NCI-H2081 (cell line): ENCODE measurements at regions not wholly inside any gene's neighbourhood (a gene's known extent, or its start where the extent isn't known, plus 50 kb on each side); places are given as distances from the start of the nearest gene placed in this dataset.

Experiments used
- DNase-seq, 2 experiments: peaks; one replicate each; lab custom pipeline; 2025; lab: John Stamatoyannopoulos, UW

DNA sequence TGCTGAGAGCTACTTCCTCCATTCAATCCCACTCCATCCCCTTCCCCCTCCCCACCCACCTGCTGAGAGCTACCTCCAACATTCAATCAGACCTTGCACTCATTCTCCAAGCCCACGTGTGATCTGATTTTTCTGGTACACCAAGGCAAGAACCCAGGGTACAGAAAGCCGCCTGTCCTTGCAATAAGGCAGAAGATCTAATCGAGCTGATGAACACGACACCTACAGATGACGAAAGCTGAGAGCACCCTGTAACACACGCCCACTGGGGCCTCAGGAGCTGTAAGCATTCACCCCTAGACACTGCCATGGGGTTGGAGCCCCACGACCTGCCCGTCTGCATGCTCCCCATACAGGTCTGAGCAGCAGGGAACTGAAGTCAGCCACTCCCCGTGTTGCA is 58.3 kb downstream of the TRIML1 start:
- DNase-seq, result no peak

GRCh38 chr4:188198982-188199792 is 59.9 kb downstream of the TRIML1 start:
- DNase-seq, result no peak

- DNase-seq, result no peak
Observed at GRCh38 chr4:188201851-188202250, 62.6 kb downstream of the TRIML1 start.

- DNase-seq, result no peak
Observed at GRCh38 chr4:188206783-188207182, 67.5 kb downstream of the TRIML1 start.

DNA sequence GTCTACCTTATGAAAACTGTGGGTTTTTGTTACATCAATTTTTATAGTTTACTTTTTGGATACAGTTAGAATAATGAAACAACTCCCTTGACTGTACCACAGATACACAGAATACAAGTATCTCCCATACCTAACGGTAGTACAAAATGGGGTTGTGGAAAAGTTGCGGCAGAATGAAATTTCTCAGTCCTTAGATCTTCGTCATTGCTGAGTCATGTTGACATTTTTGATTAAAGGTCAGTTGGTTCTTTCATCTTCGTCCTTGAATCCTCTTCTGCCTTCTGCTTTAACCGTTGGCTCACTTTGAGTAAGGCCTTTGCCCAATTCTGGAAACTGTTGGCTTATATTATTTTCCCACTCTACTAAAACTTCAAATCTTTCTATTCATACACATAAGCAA is 75.6 kb downstream of the TRIML1 start:
- no peak for DNase-seq

- DNase-seq, result no peak
Observed at GRCh38 chr4:188218392-188218791, 79.2 kb downstream of the TRIML1 start.

GRCh38 chr4:188220006-188220405 is 80.8 kb downstream of the TRIML1 start:
- DNase-seq, result no peak

- no peak for DNase-seq
Observed at GRCh38 chr4:188221090-188221489, 81.8 kb downstream of the TRIML1 start.

DNA sequence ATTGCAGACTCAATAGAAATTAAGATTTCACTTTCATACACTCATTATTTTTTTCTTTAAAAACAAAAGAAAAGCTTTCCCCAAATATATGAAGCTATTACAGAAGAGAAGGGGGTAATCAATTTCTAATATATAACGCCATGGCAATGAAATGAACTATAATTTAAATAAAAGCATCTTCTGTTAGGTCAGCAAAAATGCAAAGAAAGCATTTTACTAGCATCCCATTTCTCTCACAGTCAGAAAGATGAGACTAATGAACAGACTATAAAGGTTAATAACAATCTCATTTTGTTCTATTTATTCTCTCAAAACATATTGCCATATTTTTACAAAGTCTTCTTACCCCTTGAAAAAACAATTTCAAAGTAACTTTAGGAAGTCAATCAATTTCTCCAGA is 89.0 kb downstream of the TRIML1 start:
- DNase-seq, result no peak

- no peak for DNase-seq
Observed at GRCh38 chr4:188232428-188232827, 93.2 kb downstream of the TRIML1 start.

DNA sequence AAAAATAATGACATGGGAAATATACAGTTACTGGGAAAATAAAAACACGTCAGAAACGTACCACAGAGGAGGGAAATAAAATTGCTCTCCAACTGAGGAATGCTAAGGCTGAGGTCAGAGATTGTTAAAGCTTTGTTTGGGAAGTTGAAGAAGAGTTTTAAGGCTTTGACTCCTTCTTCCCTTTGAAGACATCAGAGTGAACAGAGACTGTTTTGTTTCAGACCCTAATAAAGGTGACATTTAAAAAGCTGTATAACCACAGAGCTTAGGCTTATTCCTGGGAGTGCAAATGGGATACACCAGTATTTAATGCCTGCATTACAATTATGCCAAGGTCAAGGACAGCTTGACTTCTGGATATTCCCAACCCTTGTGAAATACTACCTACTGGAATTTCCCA is 102.8 kb downstream of the TRIML1 start:
- no peak for DNase-seq

- DNase-seq, result no peak
Observed at GRCh38 chr4:188245651-188246050, 106.4 kb downstream of the TRIML1 start.

DNA sequence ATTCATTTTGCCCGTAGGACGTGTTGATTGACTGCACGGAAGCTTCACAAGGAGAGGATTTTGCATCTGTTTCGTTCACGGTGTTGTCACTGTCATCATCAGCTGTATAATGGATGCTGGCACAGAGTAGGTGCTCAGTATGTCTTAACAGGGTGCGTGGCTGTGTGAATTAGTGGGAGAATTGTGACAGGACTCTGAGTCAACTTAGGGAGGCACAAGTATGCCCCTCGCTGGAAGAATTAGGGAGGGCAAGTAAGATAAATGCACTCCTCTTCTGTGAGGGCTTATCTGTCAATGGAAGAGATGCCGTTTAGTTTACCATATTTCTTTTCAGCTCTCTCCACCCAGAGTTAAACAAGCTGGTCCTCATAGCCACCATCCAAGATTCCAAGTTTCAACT is 107.2 kb downstream of the TRIML1 start:
- DNase-seq, result no peak

- DNase-seq, result no peak
Observed at GRCh38 chr4:188254211-188254610, 115.0 kb downstream of the TRIML1 start.

- no peak for DNase-seq
Observed at GRCh38 chr4:188262464-188262863, 123.2 kb downstream of the TRIML1 start.

DNA sequence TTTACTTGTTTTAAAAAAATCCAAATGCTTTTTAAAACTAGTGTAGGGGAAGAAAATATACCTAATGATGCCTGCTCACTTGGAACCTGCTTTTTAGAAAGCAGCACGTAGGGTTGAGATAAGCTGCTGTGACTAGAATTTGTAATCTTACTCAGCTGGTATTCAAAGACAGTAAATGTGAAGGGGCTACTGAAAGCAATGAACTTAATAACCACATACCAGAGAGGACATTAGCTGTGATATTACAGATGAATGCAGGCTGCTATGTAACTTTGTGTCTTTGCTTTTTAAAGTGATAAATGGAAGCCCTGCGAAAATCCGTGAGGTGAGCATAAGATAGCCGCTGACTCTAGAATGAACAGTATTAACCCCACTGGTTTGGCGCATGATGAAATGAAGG is 124.1 kb downstream of the TRIML1 start:
- DNase-seq, result no peak

- no peak for DNase-seq
Observed at GRCh38 chr4:188266386-188266785, 127.1 kb downstream of the TRIML1 start.

GRCh38 chr4:188268131-188268908 is 129.1 kb downstream of the TRIML1 start:
- DNase-seq, result no peak

DNA sequence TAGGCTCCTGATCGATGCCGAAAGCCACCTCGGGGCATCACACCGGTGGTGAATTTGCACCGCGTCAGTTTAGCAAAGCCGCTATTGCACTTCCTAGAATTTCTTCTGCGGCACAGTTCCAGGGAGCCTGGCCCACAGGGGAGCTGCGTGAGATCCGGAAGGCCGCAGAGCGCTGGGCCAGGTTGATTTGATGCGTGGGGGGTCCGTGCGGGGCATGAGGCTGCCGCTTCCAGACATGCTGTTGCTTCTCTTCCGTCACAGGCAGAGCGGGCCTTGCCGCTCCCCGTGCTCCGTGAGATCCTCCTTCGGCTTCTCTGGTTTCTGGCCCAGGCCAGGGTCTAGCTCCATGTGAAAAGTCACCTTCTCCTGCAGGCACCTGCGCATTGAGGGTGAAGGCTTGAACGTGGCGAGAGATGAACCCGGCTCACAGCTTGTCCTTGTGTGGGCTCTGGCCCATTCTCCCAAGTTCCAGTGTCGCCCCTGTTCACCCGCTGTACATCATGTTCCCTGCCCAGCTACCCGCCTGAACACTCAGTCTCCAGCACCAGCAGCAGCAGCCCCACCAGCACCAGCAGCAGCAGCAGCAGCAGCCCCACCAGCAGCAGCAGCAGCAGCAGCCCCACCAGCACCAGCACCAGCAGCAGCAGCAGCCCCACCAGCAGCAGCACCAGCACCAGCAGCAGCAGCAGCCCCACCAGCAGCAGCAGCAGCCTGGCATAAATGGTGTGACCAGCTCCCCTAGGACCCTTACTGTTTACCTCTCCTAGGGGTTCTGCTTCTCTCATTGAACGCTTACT is 131.2 kb downstream of the TRIML1 start:
- DNase-seq, result no peak

GRCh38 chr4:188275686-188276085 is 136.4 kb downstream of the TRIML1 start:
- DNase-seq, result no peak

GRCh38 chr4:188279184-188279583 is 139.9 kb downstream of the TRIML1 start:
- no peak for DNase-seq

- DNase-seq, result no peak
Observed at GRCh38 chr4:188282471-188283232, 143.4 kb downstream of the TRIML1 start.
